GM12872 (cell line): ENCODE measurements at regions not wholly inside any gene's neighbourhood (a gene's known extent, or its start where the extent isn't known, plus 50 kb on each side); places are given as distances from the start of the nearest gene placed in this dataset.

Source experiments
- CTCF ChIP-seq: IDR thresholded peaks from 3 replicates; pipeline ENCODE4 v1.5.1; 2011; ENCODE audit warnings: low read depth, mild to moderate bottlenecking, low read length, moderate library complexity; ENCODE audit not compliant: insufficient read depth

GRCh38 chr12:46693034-46693433 is 132.8 kb downstream of the SLC38A4 start:
- no peak for TF ChIP-seq CTCF

GRCh38 chr12:46692606-46693005 is 133.2 kb downstream of the SLC38A4 start:
- no peak for TF ChIP-seq CTCF

- no peak for TF ChIP-seq CTCF
Observed at GRCh38 chr12:46686267-46686942, 139.4 kb downstream of the SLC38A4 start.

- no peak for TF ChIP-seq CTCF
Observed at GRCh38 chr12:46682148-46682547, 143.6 kb downstream of the SLC38A4 start.

- no peak for TF ChIP-seq CTCF
Observed at GRCh38 chr12:46680506-46680905, 145.3 kb downstream of the SLC38A4 start.

- TF ChIP-seq CTCF = no peak
Observed at GRCh38 chr12:46679754-46680153, 146.0 kb downstream of the SLC38A4 start.

- no peak for TF ChIP-seq CTCF
Observed at GRCh38 chr12:46678426-46678825, 147.4 kb downstream of the SLC38A4 start.

GRCh38 chr12:46677749-46678148 is 148.0 kb downstream of the SLC38A4 start:
- no peak for TF ChIP-seq CTCF
